WTC11 (cell line): ENCODE measurements at regions not wholly inside any gene's neighbourhood (a gene's known extent, or its start where the extent isn't known, plus 50 kb on each side); places are given as distances from the start of the nearest gene placed in this dataset.

Experiments
- ATAC-seq: fragments of 200-7000 bp; cut with Tn5 transposase; 2 replicates; pipeline ENCODE4 v1.10.0; 2021; ENCODE audit warnings: mild to moderate bottlenecking, moderate library complexity
- CTCF ChIA-PET: fragments of 300-600 bp; sonication (Branson Sonifier 250); formaldehyde crosslinking; loops from one replicate; lab custom pipeline; 2021; ENCODE audit warnings: antibody characterized with exemption; lab: Charles Lee
- POLR2A ChIA-PET: fragments of 350-600 bp; sonication (Branson Sonifier 250); formaldehyde crosslinking; loops from one replicate; lab custom pipeline; 2021; ENCODE audit warnings: antibody characterized with exemption; lab: Charles Lee
- DNase-seq: peaks from one replicate; pipeline ENCODE4 v3.0.0; 2021; ENCODE audit warnings: low spot score
- H3K27ac Mint-ChIP-seq: 2 replicates; pipeline ENCODE4 v1.8.0; 2021; ENCODE audit warnings: mixed read lengths
- H3K27me3 Mint-ChIP-seq: 2 replicates; pipeline ENCODE4 v1.8.0; 2021; ENCODE audit warnings: low read depth, mild to moderate bottlenecking, moderate library complexity, mixed read lengths
- H3K36me3 Mint-ChIP-seq: 2 replicates; pipeline ENCODE4 v1.8.0; 2021; ENCODE audit warnings: mixed read lengths
- H3K4me1 Mint-ChIP-seq: 2 replicates; pipeline ENCODE4 v1.8.0; 2022; ENCODE audit warnings: mixed read lengths
- H3K4me3 Mint-ChIP-seq: 2 replicates; pipeline ENCODE4 v1.8.0; 2021; ENCODE audit warnings: mild to moderate bottlenecking, moderate library complexity, mixed read lengths
- H3K9me3 Mint-ChIP-seq: 2 replicates; pipeline ENCODE4 v1.8.0; 2021; ENCODE audit warnings: mixed read lengths
- AFF4 ChIP-seq: sonication (generic); formaldehyde crosslinking; IDR thresholded peaks from 2 replicates; pipeline ENCODE4 v1.8.1; 2023; ENCODE audit warnings: mild to moderate bottlenecking, missing genetic modification reagents, borderline replicate concordance
- CBFB ChIP-seq: sonication (generic); formaldehyde crosslinking; IDR thresholded peaks from 2 replicates; pipeline ENCODE4 v1.8.1; 2022; ENCODE audit warnings: mild to moderate bottlenecking, low read depth, missing genetic modification reagents
- EMX1 ChIP-seq: fragments of 250-450 bp; sonication (Bioruptor Pico); IDR thresholded peaks from 2 replicates; pipeline ENCODE4 v1.8.0; 2021; ENCODE audit warnings: mild to moderate bottlenecking
- FOXK1 ChIP-seq: sonication (generic); formaldehyde crosslinking; IDR thresholded peaks from 2 replicates; pipeline ENCODE4 v1.8.0; 2022; ENCODE audit warnings: mild to moderate bottlenecking, moderate library complexity, missing genetic modification reagents
- FOXP4 ChIP-seq: sonication (generic); formaldehyde crosslinking; IDR thresholded peaks from 2 replicates; pipeline ENCODE4 v1.8.0; 2022; ENCODE audit warnings: mild to moderate bottlenecking, missing genetic modification reagents
- IRF2 ChIP-seq: sonication (generic); formaldehyde crosslinking; IDR thresholded peaks from 2 replicates; pipeline ENCODE4 v1.8.0; 2022; ENCODE audit warnings: low read depth, missing genetic modification reagents, borderline replicate concordance
- KAT7 ChIP-seq: sonication (generic); formaldehyde crosslinking; IDR thresholded peaks from 2 replicates; pipeline ENCODE4 v1.8.1; 2023; ENCODE audit warnings: missing genetic modification reagents, mild to moderate bottlenecking, borderline replicate concordance
- MAX ChIP-seq: sonication (generic); formaldehyde crosslinking; IDR thresholded peaks from 2 replicates; pipeline ENCODE4 v1.8.0; 2022; ENCODE audit warnings: mild to moderate bottlenecking, missing genetic modification reagents
- MXD4 ChIP-seq: fragments of 250-450 bp; sonication (Bioruptor Pico); IDR thresholded peaks from 2 replicates; pipeline ENCODE4 v1.8.0; 2021; ENCODE audit warnings: mild to moderate bottlenecking, moderate library complexity, borderline replicate concordance
- NR1H2 ChIP-seq: sonication (generic); formaldehyde crosslinking; IDR thresholded peaks from 2 replicates; pipeline ENCODE4 v1.9.0; 2021; ENCODE audit warnings: mild to moderate bottlenecking, moderate library complexity, missing genetic modification reagents
- NR2C2 ChIP-seq: sonication (generic); formaldehyde crosslinking; IDR thresholded peaks from 2 replicates; pipeline ENCODE4 v1.8.0; 2022; ENCODE audit warnings: mild to moderate bottlenecking, missing genetic modification reagents
- PRRX2 ChIP-seq: fragments of 250-450 bp; sonication (Bioruptor Pico); IDR thresholded peaks from 2 replicates; pipeline ENCODE4 v1.8.0; 2021; ENCODE audit warnings: mild to moderate bottlenecking
- SOX15 ChIP-seq: fragments of 250-450 bp; sonication (Bioruptor Pico); IDR thresholded peaks from 2 replicates; pipeline ENCODE4 v1.9.0; 2021; ENCODE audit warnings: mild to moderate bottlenecking
- TEAD4 ChIP-seq: sonication (generic); formaldehyde crosslinking; IDR thresholded peaks from 2 replicates; pipeline ENCODE4 v1.8.0; 2022; ENCODE audit warnings: mild to moderate bottlenecking, missing genetic modification reagents
- ZNF121 ChIP-seq: sonication (generic); formaldehyde crosslinking; IDR thresholded peaks from 2 replicates; pipeline ENCODE4 v1.8.0; 2023; ENCODE audit warnings: missing genetic modification reagents
- ZNF396 ChIP-seq: fragments of 250-450 bp; sonication (Bioruptor Pico); IDR thresholded peaks from 2 replicates; pipeline ENCODE4 v1.8.0; 2021; ENCODE audit warnings: mild to moderate bottlenecking, moderate library complexity, borderline replicate concordance
- ZNF532 ChIP-seq: fragments of 250-450 bp; sonication (Bioruptor Pico); IDR thresholded peaks from 2 replicates; pipeline ENCODE4 v1.9.0; 2021; ENCODE audit warnings: mild to moderate bottlenecking, borderline replicate concordance
- ZNF671 ChIP-seq: fragments of 250-450 bp; sonication (Bioruptor Pico); IDR thresholded peaks from 2 replicates; pipeline ENCODE4 v1.8.0; 2021; ENCODE audit warnings: mild to moderate bottlenecking
- TF ChIP-seq, protein P1 (sequence below): sonication (generic); formaldehyde crosslinking; IDR thresholded peaks from 2 replicates; pipeline ENCODE4 v1.8.1; 2023; ENCODE audit warnings: mild to moderate bottlenecking, missing genetic modification reagents, moderate library complexity
- TF ChIP-seq, protein P2 (sequence below): fragments of 250-450 bp; sonication (Bioruptor Pico); IDR thresholded peaks from 2 replicates; pipeline ENCODE4 v2.1.2; 2022; ENCODE audit warnings: mild to moderate bottlenecking, moderate library complexity
- TF ChIP-seq, protein P3 (sequence below): fragments of 200-600 bp; IDR thresholded peaks from 2 replicates; pipeline ENCODE4 v1.8.0; 2022; ENCODE audit warnings: antibody characterized with exemption

DNA sequence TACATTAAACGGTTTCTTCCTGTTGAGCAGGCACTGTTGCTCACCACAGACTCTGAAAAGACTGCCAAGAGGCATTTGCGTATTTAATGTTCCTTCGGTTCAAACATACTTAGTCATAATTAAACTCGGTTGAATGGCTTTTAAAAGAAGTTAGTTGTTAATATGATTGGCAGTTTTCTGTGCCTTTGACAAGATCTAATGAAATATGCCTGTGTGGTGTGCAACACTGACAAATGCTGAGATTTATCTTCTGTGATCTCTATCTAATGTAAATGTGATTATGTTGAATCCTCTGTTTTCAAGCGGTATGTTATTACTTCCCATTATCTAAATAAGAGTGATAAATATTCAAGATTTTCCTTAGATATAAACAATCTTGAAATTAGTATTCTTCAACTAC, 1046.6 kb downstream of the CDH8 start:
- Mint-ChIP-seq H3K4me3 (no peak overlapping the region), H3K27ac (no peak overlapping the region), H3K36me3 (no peaks in the 10 kb centered on the region), H3K27me3 (no peaks in the 10 kb centered on the region), H3K4me1 (no peaks in the 10 kb centered on the region), H3K9me3 (peaks cover 5% of the 10 kb centered on the region)
- POLR2A ChIA-PET, result no interaction called here
- DNase-seq, result no peak
- ATAC-seq, result no peak
- CTCF ChIA-PET, result no interaction called here
- no peak for TF ChIP-seq ZNF671
- TF ChIP-seq SOX15 (CRISPR knock-in tag), result no peak
- no peak for TF ChIP-seq NR1H2 (CRISPR knock-in tag)
- TF ChIP-seq CBFB (CRISPR knock-in tag), result no peak

DNA sequence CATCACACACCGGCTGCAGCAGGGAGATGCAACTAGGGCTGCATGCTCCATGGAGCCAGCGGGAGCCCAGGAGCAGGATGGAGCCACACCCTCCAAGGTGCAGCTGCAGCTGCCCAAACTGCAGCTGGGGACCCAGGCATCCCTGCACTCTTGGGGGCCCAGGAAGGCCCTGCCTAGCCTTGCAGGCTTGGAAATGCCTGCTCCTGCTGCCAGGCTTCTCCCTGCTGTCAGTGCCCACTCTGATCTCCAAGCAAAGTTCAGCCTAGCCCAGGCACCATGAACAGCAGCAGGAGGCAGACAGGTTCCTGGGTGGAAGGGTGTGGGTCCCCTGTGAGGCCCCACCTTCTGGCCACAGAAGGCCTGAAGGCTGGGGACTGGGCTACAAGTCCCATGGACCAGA, 1057.1 kb downstream of the CDH8 start:
- Mint-ChIP-seq H3K27me3 (no peaks in the 10 kb centered on the region), H3K4me3 (no peak overlapping the region), H3K27ac (no peak overlapping the region), H3K4me1 (peaks cover 7% of the 10 kb centered on the region), H3K9me3 (peaks cover 8% of the 10 kb centered on the region), H3K36me3 (no peaks in the 10 kb centered on the region)
- POLR2A ChIA-PET, result no interaction called here
- DNase-seq (no peak), ATAC-seq (no peak)
- CTCF ChIA-PET, result no interaction called here
- TF ChIP-seq ZNF121 (CRISPR knock-in tag), result no peak
- no peak for TF ChIP-seq MXD4 (CRISPR knock-in tag)
- TF ChIP-seq, protein P1, sequence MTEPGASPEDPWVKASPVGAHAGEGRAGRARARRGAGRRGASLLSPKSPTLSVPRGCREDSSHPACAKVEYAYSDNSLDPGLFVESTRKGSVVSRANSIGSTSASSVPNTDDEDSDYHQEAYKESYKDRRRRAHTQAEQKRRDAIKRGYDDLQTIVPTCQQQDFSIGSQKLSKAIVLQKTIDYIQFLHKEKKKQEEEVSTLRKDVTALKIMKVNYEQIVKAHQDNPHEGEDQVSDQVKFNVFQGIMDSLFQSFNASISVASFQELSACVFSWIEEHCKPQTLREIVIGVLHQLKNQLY, result no peak
- TF ChIP-seq MAX (CRISPR knock-in tag), result no peak
- TF ChIP-seq NR2C2 (CRISPR knock-in tag), result no peak
- TF ChIP-seq, protein P2, sequence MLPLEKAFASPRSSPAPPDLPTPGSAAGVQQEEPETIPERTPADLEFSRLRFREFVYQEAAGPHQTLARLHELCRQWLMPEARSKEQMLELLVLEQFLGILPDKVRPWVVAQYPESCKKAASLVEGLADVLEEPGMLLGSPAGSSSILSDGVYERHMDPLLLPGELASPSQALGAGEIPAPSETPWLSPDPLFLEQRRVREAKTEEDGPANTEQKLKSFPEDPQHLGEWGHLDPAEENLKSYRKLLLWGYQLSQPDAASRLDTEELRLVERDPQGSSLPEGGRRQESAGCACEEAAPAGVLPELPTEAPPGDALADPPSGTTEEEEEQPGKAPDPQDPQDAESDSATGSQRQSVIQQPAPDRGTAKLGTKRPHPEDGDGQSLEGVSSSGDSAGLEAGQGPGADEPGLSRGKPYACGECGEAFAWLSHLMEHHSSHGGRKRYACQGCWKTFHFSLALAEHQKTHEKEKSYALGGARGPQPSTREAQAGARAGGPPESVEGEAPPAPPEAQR (CRISPR knock-in tag), result no peak
- no peak for TF ChIP-seq EMX1 (CRISPR knock-in tag)
- no peak for TF ChIP-seq KAT7 (CRISPR knock-in tag)
- TF ChIP-seq ZNF532 (CRISPR knock-in tag), result no peak
- no peak for TF ChIP-seq PRRX2 (CRISPR knock-in tag)
- no peak for TF ChIP-seq AFF4 (CRISPR knock-in tag)
- TF ChIP-seq TEAD4 (CRISPR knock-in tag), result no peak
- no peak for TF ChIP-seq FOXK1 (CRISPR knock-in tag)
- TF ChIP-seq, protein P3, sequence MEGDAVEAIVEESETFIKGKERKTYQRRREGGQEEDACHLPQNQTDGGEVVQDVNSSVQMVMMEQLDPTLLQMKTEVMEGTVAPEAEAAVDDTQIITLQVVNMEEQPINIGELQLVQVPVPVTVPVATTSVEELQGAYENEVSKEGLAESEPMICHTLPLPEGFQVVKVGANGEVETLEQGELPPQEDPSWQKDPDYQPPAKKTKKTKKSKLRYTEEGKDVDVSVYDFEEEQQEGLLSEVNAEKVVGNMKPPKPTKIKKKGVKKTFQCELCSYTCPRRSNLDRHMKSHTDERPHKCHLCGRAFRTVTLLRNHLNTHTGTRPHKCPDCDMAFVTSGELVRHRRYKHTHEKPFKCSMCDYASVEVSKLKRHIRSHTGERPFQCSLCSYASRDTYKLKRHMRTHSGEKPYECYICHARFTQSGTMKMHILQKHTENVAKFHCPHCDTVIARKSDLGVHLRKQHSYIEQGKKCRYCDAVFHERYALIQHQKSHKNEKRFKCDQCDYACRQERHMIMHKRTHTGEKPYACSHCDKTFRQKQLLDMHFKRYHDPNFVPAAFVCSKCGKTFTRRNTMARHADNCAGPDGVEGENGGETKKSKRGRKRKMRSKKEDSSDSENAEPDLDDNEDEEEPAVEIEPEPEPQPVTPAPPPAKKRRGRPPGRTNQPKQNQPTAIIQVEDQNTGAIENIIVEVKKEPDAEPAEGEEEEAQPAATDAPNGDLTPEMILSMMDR, result no peak
- no peak for TF ChIP-seq ZNF396
- TF ChIP-seq IRF2 (CRISPR knock-in tag), result no peak
- TF ChIP-seq FOXP4 (CRISPR knock-in tag), result no peak
